ENCODE measurements at regions not wholly inside any gene's neighbourhood (a gene's known extent, or its start where the extent isn't known, plus 50 kb on each side); places are given as distances from the start of the nearest gene placed in this dataset.

DNA sequence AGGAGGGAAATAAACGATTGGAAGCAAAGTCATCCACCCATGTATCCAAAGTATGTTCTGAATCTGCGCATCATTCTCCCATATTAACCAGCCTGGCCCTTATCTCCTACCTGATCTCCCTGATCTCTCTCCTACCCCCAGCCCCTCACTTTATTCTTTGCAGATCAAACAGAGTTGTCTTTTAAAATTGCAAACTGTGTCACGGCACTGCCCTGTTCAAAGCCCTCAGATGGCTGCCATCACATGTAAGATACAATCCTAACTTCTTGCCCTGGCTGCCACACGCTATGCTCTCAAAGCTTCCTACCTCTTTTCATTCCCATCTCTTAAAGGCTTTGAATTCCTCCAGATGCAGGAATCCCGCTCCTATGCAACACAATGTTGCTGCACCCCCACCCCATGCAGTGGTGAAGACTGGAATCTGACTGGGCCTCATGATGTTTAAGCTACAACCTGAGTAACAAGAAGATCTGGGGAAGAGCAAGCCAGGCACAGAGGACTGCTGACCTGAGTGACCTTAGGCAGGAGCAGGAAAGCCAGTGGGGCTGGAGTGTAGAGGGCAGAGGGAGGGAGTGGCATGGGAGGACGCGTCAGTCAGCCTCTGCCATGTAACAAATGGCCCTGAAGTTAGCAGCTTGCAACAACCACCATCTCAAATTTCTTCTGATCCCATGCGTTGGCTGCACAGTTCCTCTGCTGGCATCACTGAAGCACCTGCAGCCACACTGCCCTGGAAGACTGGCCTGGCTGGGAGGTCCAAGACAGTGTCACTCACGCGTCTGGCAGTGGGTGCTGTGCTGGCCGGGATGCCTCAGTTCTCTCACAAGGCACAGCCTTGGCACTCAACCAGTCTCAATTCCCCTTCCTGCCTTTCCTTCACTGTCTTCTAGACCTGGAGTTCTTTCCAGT is 382.8 kb downstream of the BCL11B start:
- DNase-seq: no peak

DNA sequence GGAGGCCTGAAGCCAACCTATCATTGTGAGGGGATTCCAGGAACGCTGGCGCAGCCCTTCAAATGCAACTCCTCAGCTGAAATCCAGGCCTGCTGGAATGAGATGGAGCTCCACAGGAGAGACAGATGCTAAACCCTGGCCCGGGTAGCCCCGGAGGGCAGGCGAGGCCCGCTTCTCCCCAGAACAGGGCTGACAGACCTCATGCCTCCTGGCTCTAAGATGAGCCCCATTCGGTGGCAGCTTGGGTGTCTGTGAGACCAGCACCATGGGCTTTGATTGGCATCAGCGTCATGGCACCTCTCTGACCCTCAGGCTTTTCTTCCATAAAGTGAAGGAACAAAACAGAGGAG is 382.2 kb downstream of the BCL11B start:
- DNase-seq: no peak

DNA sequence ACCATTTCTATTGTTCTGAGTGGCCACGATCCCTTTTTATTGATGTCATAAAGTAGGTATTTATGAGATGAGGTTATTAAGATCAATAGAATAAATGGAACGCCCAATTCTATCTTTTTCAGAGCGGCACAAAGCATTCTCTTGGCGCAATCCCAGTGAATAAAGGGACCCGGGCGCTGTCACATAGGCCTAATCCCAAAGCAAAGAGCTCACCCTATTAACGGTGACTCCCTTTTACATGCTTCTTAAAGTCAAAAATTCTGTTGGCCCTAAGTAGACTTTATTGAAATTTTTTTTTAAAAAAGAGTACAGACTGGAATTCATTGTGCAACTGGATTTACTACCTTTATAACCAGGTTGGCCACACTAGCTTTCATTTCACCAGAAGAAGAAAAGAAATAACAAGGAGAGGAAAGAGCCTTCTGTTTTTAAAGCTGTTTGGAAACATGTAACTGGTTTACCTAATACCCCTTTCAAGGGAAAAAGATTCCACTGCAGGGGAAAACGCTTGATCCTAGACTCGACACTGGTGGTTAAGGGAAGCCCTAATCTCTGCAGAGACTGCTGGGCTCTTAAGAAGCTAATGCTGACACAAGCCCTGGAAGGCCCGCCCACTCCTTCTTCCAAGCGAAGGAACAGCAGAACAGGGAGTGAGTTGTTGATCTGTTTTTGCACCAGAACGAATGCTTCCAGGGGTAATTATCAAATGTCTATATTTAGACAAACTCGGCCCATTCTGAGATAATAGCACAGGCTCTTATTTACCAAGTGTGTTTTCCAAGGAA is 381.2 kb downstream of the BCL11B start:
- no peak for DNase-seq

DNA sequence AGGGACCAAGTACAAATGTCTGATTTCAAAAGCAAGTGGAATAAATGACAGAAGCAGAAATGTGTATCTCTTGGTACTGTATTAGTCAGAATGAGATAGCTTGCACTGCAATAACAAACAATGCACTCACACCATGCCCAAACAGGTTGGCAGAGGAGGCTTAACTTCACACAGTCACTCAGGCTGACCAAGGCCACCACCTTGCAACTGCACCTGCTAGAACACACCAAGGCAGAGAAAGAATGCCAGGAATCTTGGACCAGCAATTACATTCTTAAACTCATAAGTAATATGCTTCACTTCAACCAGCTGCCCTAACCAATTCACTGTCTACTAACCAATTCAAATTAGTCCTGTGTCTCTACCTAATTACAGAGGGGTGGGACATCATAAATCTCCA is 378.3 kb downstream of the BCL11B start:
- DNase-seq: no peak

DNA sequence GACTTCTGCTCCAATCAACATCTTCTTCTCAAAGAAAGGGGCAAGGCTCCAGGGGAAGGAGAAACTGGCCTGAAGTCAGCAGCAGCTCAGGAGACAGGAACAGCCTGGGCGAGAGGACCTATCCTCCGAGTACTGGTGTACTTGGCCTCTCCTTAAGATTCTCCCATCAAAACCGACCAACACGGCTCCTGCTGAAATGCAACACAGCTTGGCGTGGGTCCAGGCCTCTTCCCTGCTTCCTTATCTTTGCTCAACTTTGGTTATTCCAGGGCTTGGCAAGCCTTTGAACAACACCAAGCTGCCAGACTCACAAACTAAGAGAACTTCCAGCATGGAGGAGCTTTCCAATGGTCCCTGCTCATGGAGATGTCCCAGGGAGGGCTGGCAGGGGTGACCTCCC is 377.4 kb downstream of the BCL11B start:
- no peak for DNase-seq

DNA sequence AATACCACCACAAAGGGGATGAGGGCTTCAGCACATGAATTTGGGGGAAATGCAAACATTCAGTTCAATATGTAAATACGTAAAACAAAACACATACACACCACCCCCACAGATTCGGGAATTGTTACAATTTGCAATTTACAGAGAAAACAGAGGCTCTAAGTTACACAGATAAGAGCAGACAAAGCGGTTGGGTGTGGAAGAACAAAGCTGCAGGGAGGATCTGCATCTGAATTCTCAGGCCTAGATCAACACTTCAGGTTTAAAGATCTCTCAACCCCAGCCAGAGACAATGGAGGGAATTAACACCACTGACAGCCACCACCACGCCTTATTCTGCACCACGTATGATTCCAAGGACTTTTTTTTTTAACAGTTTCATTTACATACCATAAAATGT is 375.5 kb downstream of the BCL11B start:
- DNase-seq: no peak

DNA sequence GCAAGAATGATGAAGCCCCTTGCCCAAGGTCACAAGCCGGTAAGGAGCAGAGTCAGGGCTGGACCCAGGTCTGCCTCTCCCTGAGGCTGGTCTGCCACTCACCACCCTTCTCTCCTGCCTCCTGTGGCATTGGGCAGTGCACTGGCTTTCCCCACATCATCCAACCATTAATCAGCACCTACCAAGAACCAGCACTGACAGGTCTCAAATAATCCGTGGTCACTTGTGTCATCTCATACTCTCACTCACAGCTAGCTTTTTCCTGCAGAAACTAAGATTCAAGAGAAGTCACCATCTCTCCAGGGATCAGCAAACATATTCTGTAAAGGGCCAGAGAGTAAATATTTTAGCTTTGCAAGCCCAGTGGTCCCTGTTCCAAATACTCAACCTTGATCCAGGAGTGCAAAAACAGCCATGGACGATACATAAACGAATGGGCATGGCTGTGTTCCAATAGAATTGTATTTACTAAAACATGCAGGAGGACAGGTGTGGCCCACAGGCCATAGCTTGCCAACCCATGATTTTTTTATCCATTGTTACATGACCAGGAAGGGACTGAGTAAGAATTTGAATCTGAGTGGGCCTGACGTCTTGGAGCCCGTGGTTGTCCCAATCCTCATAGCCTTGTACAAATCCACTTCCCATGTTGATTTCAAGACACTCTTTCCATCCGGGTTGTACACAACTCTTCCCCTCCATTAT is 374.2 kb downstream of the BCL11B start:
- DNase-seq: no peak

DNA sequence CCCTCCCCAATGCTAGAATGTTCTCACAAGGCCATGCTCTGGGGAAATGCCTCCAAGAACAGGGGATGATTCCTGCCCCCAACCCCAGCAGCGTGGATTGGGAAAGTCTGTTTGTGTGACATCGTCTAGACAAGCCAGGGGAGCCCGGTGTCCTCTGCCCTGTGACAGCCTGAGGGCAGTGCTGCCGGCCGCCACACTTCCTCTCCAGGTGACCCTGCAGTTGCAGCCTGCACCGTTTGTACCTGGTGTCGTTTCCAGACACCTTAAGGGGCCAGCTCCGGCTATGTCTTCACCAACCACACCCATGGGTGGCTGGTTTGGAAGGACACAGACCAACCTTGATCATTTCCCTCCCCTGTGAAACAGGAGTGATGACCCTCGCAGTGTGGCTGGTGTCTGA is 372.6 kb downstream of the BCL11B start:
- no peak for DNase-seq

DNA sequence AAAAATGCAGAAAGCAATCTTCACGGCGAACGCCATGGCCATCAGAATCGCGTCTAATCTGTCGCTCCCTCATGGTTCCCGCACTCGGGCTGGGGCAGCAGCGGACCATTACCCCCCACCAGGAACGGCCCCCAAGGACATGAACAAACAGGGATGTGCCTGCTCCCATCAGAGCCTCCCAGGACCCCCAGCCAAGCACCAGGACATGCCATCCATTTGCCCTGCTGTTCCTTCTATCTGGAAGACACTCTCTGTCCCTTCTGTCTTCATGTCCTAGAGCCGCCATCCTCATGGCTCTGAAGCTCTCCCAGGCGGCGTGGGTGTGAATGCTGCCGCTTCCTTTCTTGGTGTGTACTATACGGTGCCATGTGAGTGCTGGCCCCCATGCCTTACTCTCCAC is 371.8 kb downstream of the BCL11B start:
- DNase-seq: no peak

DNA sequence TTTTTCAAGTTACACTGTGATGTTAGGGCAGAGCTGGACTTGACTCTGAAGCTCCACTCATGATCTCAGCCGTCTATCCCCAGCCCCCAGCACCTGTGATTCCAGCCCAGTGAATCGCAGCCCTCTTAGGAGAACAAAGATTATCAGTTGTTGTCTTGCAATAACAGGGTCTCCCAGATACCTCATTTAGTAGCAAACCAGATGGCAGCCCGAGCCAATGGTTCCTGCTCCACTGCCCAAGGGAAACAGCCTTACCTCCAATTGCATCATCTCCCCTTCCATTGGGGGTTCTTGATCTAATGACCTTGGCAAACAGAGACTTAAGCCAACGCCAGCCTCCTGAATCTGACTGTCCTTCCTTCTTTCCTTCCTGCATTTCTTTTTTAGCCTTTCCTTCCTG is 371.2 kb downstream of the BCL11B start:
- no peak for DNase-seq

DNA sequence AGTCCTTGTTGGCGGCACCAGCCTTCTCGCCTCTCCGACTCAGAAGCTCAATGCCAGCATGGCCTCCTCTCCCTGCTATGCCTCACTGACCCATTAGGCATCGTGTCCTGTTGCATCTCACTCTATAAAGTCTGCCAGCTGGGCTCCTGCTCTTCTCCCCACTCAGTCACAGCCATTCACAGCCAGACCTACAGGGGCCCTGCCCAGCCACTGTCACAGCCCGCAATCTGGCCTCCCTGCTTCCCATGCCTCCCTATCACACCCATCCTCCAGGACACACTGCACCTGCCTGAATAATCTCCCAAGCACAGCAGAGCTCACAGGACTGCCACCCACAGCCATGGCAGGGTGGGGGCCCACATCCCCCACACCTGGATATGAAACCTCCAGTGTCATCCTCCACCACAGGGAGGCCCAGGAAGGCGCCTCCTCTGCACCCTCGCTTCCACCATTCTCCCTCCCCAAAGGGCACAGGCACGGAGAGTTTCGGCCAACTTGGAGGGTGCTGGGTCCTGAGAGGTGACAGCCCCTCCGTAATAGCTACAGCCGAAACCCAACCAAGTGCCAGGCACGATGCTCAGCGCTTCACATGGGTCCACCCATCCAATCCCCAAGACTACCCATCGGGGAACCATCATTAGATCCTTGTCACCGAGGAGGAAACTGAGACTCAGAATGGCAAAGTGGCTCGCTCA is 370.3 kb downstream of the BCL11B start:
- no peak for DNase-seq

DNA sequence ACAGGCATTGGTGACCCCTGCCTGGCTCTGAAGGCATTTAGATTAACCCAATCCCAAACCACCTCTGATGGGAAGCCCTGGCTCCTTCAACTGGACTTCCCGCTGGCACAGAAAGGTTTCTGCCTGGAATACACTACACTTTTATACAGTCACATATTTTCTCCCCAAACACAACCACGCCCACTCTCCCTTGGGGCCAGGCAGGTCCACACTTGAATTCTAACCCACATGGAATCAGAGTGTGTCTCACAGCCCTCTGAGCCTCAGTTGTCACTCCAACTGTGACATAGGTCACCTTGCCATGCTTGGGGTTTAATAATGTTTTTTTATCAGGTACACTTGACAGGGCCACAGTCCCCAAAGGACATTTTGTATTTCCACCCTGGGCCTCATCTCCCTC is 368.6 kb downstream of the BCL11B start:
- no peak for DNase-seq

DNA sequence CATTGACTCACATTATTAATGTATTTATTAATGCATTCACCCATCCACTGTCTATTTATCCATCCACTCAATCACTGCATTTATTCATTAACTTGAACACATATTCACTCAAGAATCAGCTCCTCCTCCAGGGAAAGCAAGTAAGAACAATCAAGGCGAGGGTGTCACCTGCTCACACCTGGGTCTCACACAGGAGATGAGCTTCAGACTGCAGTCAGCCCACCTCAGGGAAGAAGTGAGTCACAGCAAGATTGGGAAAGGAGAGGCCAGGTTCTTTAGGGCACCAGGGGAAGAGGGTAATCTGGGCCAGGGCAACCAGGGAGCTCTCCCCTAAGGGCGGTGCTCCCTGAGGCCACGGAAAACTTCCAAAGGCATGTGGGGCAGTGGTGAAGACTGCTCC is 367.3 kb downstream of the BCL11B start:
- no peak for DNase-seq

DNA sequence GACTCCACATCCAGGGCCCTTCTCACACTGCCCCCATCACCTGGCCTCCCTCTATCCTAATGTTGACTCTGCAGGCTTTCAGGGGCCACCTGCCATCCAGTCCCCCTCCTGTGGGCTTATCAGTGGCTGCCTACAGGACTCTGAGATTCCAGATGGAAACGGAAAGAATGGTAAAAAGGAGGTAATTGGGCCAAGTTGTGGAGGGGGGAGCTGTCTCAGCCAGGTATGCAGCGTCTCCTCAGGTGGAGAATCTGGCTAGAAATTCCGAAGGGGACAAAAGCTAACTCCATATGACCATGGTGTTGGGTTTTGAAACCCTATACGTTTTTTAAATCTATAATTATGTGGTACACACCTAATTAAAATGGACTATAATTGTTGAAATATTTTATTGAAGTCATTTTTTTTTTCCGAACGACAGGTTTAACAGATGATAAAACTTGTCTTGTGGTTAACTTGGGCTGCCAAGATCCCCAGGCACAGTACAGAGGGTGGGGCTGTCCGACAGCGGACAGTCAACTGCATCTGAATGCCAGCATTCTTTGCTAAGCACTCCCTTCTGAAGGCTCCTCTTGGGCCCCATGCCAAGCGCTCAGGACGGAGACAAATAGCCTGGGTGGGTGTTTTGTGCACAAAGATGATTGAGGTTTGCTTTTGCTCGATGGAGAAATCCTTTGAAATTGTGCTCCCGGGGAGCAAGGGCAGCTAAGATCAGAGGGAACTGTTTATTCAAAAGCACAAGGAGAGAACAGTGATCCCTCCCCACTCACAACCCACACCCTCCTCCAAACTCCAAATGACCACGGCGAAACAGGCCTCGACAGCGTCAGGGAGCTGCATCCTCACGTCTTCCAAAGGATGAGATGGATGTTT is 365.6 kb downstream of the BCL11B start:
- DNase-seq: no peak

DNA sequence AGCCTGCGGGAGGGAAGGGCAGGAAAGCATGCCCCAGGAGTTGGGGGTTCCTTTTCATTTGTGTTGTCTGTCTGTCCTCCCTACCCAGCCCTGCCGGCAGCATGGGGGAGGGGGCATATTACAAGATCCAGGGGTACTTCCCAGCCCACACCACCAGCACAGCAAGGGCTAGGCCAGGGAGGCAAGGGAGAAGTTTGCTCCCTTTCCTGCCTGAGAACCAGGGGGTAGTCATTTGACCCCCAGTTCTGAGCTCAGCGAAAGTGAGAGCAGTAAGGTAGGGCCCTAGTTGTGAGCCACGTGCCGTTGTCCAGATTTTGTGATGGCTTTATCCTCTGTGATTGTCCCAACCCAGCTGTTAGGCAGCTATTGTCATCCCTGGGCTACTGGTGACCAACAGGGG is 364.7 kb downstream of the BCL11B start:
- DNase-seq: no peak

DNA sequence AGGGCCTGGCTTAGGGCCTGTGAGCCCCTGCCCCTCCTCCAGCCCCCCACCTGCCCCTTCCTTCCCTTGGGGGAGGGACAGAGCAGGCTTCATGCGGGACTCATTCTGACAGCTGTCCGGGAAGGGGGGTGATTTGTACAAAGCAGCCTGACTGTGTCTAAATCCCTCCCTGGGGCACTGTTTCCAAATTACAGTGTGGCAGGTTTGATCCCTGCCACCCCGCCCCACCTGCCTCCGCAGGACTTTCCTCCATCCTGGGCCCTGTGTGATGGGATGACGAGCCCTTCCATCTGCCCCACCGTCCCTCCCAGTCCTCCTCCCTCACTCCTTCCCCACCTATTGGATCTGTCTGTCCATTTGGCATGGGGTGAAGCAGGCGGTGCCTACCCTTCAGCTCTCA is 363.9 kb downstream of the BCL11B start:
- no peak for DNase-seq

DNA sequence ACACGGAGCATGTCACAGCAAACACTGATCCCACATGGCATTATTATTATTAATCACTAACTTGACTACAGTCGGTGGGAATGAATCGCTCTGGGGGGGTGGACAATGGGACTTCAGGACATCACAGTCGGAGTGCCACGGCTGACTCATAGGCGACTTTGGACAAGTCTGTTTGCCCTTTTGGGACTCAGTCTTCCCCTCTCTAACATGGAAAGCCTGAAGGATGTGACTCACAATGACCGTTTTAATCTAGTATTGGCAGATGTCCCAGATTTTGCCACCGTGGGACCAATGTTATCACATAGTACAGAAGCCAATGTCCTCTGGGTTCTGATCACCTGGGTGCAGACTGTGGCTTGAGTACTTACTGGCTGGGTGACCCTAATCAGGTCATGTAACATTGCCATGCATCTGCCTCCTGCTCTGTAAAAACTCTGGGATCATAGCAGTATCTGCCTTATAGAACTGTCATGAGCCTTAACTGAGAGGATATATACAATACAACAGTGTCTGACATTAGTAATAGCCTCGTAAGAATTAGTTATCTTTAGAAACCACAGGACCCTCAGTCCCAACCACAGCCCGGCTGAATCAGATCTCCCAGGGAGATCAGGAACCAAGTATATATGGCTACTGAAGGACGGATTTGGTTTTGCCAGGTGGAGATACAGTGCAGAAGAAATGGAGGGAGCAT is 362.6 kb downstream of the BCL11B start:
- no peak for DNase-seq

DNA sequence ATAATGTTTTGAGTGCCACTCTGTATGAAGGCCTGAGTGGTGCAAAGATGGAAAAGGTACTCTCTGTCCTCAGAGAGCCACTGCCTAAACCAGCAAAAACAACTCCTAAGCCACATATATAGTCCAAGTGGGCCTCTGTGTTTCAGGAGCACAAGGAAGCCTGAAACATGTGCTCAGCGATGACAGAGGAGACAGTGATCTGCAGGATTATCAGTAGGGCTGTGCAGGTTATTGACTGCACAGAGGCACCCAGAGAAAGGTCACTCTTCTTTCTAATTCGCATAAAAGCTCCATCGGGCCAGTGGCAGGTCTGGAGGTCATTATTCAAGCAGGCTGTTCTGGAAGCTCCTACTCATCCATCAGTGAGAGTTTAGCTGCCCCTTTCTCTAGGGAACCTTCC is 361.9 kb downstream of the BCL11B start:
- no peak for DNase-seq

DNA sequence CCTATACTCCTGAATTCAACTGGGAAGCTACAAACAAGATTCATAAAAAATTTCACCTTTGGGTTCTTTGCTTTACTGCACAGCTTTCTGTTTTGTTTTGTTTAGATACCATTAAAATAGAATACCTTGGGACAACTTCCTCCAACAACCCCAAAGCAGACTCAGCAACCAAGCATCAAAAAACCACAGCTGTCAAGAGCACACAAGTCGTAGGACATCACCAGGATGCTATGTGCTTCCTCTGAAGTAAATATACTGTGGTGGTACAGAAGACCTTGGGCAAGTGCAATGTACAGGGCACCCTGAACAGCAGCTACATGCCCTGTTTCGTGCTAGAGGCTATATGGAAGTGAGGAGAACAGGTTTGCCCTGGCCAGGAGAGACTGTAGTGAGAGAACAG is 359.3 kb downstream of the BCL11B start:
- no peak for DNase-seq

DNA sequence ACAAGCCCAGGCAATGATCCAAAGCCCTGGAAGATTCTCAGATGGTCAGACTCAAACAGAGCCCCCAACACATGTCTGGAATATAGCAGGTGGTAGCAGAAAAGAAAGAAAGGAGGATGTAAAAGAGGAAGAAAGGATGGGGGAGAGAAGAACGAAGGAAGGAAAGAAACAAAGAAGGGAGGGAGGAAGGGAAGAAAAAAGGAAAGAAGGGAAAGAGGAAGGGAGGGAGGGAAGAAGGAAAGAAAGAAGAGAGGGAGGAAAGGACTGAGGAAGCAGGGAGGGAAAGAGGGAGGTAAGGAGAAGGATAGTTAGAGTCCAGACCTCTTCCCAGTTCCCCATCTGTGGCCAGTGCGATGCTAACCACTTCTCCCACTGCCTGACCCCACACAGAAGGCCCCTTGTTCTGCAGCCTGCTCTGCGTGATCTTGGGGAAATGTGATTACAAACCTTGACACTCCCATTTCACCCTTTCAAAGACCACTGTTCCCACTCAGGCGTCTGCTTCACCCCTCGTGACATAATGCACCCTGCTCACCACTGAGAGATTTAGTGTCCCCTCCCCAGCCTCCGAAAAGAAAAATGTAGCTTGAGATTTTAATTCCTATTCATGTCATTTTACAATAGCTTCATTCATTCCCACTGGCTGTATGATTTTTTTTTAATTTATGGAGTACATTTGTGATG is 357.9 kb downstream of the BCL11B start:
- DNase-seq: no peak

DNA sequence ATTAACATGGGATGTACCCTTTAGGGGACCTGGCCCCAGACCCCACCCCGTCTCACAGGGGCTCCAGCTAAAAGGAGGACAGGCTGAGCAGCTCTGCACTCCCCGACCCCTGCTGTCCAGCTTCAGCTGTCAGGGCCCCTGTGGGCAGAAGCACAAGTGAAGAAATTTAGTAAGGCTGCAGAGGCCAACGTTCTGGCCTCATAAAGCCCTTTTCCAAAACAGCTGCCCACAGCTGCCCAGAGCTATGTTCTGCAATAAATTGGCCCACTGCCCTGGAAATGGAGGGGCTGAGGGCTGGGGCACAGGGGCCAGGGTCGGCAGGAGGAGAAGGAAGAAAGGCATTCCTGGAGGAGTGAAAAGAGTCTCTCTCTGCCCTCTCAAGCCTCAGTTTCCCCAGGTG is 357.1 kb downstream of the BCL11B start:
- DNase-seq: no peak
